Retinal pigment epithelial cell (primary cell): ENCODE measurements at regions not wholly inside any gene's neighbourhood (a gene's known extent, or its start where the extent isn't known, plus 50 kb on each side); places are given as distances from the start of the nearest gene placed in this dataset.

Experiments
- DNase-seq: peaks from one replicate; pipeline ENCODE4 v3.0.0-alpha.2; 2010; ENCODE audit warnings: low read depth
- H3K4me3 ChIP-seq: 2 replicates; pipeline ENCODE4 v1.5.1; 2011; ENCODE audit warnings: mild to moderate bottlenecking, low read length, control low read depth, moderate library complexity
- TF ChIP-seq, protein P1 (sequence below): conservative IDR thresholded peaks from 2 replicates; pipeline ENCODE4 v1.5.1; 2011; ENCODE audit warnings: low read depth, low read length, control low read depth, inconsistent platforms

DNA sequence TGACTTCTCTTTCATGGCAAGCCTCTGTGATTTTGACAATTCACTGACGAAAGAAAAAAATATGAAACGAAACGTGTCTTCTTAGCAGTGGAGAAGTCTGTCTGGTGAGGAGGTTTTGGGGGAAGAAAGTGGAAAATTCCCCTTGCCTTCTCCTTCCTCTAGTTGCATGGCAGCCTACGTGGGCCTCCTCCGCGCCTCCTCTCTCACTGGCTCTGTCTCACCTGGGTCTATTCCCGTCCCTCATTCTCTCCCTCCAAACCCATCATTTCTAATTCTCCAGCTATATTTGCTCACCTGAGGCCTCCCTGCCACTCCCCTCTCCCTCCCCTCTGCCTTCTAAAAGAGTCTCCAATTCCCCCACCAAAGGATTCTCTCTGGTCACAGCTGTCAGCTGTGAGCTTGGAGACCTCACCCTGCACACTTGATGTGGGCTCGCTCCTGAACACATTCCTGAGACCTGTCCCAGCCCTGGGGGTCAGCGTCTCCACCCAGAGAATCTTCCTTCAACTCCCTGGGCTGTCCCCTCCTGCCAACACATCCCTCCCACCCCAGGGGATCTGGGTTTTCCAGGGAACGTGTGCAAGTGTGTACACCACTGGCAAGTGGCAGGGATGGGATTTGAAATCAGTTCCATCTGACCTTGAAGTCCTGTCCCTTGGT is 159.6 kb upstream of the PMEPA1 start:
- TF ChIP-seq, protein P1, sequence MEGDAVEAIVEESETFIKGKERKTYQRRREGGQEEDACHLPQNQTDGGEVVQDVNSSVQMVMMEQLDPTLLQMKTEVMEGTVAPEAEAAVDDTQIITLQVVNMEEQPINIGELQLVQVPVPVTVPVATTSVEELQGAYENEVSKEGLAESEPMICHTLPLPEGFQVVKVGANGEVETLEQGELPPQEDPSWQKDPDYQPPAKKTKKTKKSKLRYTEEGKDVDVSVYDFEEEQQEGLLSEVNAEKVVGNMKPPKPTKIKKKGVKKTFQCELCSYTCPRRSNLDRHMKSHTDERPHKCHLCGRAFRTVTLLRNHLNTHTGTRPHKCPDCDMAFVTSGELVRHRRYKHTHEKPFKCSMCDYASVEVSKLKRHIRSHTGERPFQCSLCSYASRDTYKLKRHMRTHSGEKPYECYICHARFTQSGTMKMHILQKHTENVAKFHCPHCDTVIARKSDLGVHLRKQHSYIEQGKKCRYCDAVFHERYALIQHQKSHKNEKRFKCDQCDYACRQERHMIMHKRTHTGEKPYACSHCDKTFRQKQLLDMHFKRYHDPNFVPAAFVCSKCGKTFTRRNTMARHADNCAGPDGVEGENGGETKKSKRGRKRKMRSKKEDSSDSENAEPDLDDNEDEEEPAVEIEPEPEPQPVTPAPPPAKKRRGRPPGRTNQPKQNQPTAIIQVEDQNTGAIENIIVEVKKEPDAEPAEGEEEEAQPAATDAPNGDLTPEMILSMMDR, result no peak
- H3K4me3 ChIP-seq, result no peak overlapping the region
- DNase-seq, result no peak

DNA sequence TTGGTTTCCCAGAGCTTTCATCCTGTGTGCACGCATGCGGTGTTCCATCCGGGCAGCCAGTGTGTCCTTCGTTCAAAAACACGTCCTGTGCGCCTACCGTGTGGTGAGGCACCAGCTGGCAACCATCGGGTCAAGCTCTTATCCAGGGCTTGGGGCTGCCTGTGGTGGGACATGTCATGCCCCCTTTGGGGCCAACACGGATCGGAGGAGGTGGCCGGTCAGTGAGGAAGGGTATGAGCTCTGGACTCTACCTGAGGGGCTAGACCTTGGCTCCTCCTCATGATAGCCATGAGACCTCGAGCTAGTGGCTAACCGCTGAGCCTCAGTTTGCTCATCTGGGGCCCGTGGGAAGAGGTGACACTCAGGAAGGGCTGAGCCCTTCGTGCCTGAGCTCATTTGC is 158.5 kb upstream of the PMEPA1 start:
- no peak for DNase-seq
- TF ChIP-seq, protein P1, result no peak
- H3K4me3 ChIP-seq, result no peak overlapping the region

GRCh38 chr20:57867807-57868206 is 158.0 kb upstream of the PMEPA1 start:
- no peak overlapping the region for H3K4me3 ChIP-seq
- DNase-seq, result no peak
- TF ChIP-seq, protein P1, result no peak

GRCh38 chr20:57867181-57867803 is 157.5 kb upstream of the PMEPA1 start:
- TF ChIP-seq, protein P1, result no peak
- H3K4me3 ChIP-seq, result no peak overlapping the region
- DNase-seq, result no peak

GRCh38 chr20:57866250-57867106 is 156.7 kb upstream of the PMEPA1 start:
- TF ChIP-seq, protein P1, result no peak
- DNase-seq, result no peak
- no peak overlapping the region for H3K4me3 ChIP-seq

- no peak overlapping the region for H3K4me3 ChIP-seq
- no peak for DNase-seq
- TF ChIP-seq, protein P1, result no peak
These were observed 155.5 kb upstream of the PMEPA1 start for GRCh38 chr20:57865266-57865665.
